Vagina (tissue), 2 donors: ENCODE measurements at regions not wholly inside any gene's neighbourhood (a gene's known extent, or its start where the extent isn't known, plus 50 kb on each side); places are given as distances from the start of the nearest gene placed in this dataset.

ENCODE experiments used
- POLR2AphosphoS5 ChIP-seq, 2 donors: sonication (generic); formaldehyde crosslinking; IDR thresholded peaks; one replicate each; pipeline ENCODE4 v1.9.0; 2017; ENCODE audit warnings: antibody characterized with exemption in 2 of 2, mild to moderate bottlenecking in 2 of 2, low read depth in 1 of 2; ENCODE audit not compliant: insufficient read depth in 1 of 2
- TF ChIP-seq, protein P1 (sequence below), 3 experiments: fragments of 450-650 bp in 2 of 3; fragments of 200-600 bp in 1 of 3; sonication (generic) in 1 of 3; IDR thresholded peaks; one replicate each; pipeline ENCODE4 v1.5.1; 2017 to 2019; ENCODE audit warnings: antibody characterized with exemption in 3 of 3, mild to moderate bottlenecking in 2 of 3, moderate library complexity in 2 of 3

GRCh38 chr4:111696505-111696904 is 448.7 kb upstream of the FAM241A start:
- TF ChIP-seq, protein P1, sequence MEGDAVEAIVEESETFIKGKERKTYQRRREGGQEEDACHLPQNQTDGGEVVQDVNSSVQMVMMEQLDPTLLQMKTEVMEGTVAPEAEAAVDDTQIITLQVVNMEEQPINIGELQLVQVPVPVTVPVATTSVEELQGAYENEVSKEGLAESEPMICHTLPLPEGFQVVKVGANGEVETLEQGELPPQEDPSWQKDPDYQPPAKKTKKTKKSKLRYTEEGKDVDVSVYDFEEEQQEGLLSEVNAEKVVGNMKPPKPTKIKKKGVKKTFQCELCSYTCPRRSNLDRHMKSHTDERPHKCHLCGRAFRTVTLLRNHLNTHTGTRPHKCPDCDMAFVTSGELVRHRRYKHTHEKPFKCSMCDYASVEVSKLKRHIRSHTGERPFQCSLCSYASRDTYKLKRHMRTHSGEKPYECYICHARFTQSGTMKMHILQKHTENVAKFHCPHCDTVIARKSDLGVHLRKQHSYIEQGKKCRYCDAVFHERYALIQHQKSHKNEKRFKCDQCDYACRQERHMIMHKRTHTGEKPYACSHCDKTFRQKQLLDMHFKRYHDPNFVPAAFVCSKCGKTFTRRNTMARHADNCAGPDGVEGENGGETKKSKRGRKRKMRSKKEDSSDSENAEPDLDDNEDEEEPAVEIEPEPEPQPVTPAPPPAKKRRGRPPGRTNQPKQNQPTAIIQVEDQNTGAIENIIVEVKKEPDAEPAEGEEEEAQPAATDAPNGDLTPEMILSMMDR (IDR thresholded peaks at IDR 0.05): no peak
- TF ChIP-seq POLR2AphosphoS5 (IDR thresholded peaks at IDR 0.05; ENCODE audit: insufficient read depth in 1 of 2, low read depth in 1 of 2): no peak
